RKO (cell line): ENCODE measurements at regions not wholly inside any gene's neighbourhood (a gene's known extent, or its start where the extent isn't known, plus 50 kb on each side); places are given as distances from the start of the nearest gene placed in this dataset.
"Not testable (repeated sequence)": the region's sequence is repeated elsewhere in the genome, so short reads cannot be mapped to it uniquely, and the experiment has no call there.

Source experiments
- DNase-seq: peaks from one replicate; pipeline ENCODE4 v3.0.0-alpha.2; 2016; ENCODE audit warnings: low spot score

DNA sequence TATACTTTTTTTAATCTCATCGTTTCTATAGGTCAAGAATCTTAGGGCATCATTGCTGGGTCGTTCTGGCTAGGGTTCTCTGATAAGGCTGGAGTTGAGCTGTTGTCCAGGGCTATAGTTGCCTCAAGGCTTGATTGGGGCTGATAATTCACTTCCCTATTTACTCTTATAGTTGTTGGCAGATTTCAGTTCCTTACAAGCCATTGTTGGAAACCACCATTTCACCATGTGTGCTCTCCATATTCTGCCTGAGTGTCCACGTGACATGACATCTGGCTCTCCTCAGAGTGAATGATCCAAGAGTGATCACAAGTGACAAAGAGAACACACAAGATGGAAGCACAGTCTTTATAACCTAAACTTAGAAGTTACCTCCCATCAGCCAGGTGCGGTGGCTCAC lies 852.2 kb downstream of the EFNA5 start:
- DNase-seq, result no peak

DNA sequence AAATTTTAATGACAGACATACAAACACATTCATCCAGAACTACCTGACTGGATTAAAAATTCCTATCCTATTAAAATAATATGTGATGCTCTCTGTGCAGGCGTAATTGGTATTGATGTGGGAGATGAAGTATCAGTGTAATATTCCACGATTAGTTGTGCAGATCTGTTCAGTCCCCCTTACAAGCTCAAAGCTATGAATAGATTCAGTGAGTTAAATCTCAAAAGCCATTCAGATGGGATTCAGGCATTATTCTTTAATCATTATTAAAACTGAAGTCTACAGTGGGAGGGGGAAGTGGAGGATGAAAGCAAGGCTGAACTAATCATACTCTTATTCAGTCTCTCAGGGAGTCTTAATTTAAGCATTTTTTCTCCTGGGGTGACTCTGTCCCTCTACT lies 855.8 kb downstream of the EFNA5 start:
- no peak for DNase-seq

DNA sequence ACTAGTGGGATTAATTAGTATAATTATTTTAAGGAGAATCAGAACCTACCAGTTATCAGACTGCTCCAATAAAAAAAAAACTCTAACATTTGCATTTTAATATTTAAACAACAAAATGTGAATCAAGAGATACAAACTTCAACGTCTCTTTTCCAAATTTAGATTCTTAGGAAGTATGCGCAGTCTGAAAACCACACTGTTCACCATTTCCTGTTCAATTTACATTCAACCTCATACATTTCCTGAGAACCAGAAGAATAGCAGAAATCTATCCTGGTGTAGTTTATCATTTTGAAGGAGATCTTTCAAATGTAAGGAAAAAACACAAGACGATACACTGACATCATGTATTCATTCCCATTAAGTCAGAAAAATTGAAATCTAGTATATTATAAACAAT lies 869.2 kb downstream of the EFNA5 start:
- DNase-seq, result no peak

DNA sequence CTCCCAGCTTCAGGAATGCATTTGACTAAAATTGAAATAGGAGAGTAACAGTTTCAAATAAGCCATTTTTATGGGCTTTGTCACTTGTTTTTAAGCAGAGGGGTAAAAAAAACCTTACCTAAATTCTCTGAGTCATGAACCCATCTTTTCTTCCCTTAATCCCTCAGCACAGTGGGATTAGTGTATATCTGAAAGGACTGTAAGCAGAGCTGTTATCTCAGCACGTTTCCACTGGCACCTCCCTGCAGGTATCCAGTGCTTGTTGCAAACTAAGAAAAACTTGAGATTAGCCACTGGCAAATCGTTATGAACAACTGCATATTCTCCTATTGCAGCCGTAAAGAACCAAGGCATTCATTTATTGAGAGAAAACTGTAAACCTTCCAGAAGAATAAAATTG lies 872.7 kb downstream of the EFNA5 start:
- no peak for DNase-seq

DNA sequence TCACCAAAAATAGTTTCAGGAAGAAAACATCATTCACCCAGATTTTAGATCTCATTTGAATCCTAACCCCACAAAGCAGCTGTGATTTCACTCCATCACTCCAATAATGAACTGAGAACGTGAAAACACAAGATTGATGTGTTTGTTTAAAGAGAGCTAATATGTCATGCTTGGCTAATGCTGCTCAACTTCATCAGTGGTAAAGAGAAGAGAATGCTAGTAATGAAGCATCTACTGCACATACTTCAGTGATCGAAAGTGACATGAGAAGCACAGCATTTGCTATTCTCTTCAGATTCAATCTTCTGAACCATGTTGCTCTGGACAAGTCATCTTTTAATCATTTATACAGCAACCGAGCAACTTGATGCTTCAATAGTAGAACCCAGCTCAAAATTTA lies 874.7 kb downstream of the EFNA5 start:
- no peak for DNase-seq

DNA sequence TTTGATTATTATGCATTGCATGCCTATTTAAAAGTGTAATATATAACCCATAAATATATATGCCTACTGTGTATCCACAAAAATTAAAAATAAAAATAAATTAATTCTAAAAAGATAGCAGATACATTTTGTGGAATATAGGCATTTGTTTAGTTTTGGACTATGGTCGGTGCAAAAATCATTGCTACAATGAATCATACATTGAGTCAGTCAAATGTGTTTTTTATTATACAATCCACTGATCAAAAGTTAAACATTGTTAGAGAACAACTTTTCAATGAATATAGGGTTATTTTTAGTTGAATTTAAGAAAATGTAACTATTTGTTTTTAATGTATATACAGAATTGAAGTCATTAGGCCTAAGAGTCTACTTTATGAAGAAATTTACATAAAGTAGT lies 885.9 kb downstream of the EFNA5 start:
- DNase-seq, result no peak

DNA sequence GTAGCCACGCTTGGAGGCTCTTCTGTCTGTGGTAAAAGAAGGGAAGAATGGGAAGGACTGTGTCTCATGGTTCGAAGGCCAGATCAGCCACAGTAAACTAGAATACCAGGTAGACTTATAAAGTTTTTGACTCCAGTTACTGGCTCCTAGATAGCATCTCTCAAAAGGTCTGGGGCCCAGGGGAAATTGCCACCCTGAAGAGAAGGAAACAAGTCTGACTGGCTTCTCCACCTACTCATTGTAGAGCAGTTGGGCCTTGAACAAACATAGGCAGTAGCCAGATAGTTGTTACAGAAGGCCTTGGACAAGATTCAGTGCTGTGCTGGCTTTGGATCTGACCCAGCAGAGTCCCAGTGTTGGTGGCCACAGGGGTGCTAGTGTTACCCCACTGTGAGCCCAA lies 890.4 kb downstream of the EFNA5 start:
- DNase-seq, result no peak

DNA sequence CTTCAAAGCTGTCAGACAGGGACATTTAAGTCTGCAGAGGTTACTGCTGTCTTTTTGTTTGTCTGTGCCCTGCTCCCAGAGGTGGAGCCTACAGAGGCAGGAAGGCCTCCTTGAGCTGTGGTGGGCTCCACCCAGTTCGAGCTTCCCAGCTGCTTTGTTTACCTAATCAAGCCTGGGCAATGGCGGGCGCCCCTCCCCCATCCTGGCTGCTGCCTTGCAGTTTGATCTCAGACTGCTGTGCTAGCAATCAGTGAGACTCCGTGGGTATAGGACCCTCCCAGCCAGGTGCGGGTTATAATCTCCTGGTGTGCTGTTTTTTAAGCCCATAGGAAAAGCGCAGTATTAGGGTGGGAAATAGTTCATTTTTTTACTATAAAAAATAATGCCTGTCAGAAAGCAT lies 894.2 kb downstream of the EFNA5 start:
- not testable (repeated sequence) for DNase-seq

DNA sequence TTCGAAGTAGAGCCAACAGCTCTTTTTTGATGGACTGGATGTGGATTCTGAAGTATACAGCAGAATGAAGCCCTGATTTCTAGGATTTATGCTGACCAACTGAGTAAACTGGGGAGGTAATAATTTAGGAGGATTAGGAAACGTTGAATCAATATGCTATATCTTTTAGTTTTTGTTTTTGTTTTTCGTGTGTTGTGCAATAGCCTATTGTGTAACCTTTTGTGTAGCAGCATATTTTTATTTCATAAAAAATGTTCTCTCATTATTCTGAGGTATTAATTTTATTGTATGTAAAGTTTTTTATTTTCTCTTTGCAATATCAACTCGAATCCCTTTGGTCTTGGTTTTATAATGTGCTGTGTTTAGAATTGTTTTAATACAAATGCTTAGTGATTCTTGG lies 902.3 kb downstream of the EFNA5 start:
- no peak for DNase-seq

DNA sequence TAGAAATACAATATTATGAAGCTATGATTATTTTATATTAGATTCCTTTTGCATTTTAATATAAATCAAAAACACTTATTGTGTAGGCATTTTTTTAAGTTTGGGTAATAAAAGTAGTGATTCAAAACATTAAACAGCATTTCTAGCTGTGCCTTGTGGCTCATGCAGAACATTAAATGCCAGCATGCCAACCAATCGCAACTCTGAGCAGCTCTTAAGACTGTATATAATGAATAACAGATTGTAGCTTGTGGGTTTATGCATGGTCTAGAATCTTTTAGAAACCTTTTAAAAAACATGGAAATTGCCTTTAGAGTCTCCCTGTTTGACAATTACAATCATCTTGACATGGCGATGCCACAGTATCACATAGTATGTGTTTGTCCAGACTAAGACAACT lies 903.8 kb downstream of the EFNA5 start:
- no peak for DNase-seq

DNA sequence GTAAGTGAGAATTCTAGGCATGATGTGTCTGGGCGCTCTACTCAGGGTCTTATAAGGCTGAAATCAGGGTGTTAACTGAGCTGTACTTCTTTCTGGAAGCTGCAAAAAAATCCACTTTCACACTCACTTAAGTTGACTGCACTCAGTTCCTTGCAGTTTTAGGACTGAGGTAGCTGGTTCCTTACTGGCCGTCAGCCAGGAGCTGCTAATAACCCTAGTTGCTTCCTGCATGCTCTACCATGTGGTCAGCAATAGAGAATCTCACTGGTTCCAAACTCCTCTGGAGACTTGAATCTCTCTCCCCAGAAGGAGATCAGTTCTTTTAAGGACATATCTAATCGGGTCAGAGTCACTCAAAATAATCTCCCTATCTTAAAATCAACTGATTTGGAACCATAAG lies 911.2 kb downstream of the EFNA5 start:
- DNase-seq, result no peak

DNA sequence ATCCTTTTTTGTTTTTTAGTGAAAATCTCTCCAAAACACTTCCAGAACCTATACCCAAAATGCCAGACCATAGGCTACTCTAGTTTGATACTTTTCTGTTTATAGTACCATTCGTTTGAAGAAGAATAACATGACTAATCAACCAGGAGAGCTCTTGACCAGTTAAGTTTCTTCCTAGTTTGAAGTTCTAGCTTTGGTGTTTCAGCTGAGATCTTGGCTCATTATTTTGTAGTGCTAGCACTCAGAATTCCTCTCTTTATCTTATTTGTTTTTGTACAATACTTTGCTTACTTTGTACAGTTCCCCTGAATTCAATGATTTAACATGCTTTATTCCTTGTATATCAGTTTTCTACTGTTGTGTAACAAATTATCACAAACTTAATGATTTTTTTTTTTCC lies 911.6 kb downstream of the EFNA5 start:
- no peak for DNase-seq

DNA sequence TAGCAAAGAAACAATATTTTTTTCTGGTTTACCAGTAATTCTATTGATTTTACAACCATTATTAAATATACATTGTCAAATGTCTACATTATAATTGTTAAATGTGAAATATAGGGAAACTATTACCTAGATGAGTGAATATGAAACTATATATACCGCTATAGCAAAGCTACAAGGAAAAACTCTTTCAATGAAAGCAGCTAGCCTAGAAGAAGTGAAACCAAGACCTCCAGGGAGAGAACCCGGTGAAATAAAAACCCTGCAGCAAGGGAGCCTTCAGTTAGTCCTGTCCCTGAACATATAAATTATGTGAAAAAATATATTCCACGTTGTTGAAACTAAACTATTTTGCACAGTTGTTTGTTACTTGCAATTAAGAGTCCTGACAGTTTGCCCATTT lies 913.1 kb downstream of the EFNA5 start:
- no peak for DNase-seq

DNA sequence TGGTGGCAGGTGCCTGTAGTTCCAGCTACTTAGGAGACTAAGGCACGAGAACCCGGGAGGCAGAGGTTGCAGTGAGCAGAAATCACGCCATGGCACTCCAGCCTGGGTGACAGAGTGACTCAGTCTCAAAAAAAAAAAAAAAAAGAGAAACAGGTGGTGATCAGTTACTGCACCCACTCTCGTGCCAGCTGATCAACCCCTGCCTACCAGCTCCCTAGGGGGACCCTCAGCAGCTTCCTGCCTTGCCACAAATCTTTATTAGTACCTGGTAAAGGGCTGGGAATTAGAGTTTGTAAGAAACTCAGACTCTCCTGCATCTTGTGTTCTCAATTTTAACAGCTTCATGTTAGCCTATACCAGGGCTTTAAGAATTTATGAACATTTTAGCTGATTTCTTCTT lies 914.9 kb downstream of the EFNA5 start:
- no peak for DNase-seq

DNA sequence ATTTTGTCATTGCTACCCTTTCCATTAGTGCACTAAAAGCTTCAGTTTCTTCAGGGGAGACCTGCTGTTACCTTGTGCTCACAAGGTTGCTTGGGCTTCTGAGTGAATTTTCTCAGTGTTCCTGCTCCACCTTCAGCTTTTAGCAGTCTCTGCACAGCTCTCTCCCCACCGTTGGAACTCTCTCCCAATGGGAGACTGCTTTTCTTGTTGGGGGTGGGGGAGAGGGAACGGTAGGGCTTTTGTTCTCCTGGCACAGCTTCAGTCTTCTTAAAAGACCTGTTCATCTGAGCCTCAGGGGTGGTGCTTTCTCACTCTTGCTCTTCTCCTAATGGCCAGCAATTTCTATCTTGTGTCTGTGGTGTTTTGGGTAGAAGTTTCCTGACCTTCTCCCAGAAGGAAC lies 915.7 kb downstream of the EFNA5 start:
- no peak for DNase-seq

DNA sequence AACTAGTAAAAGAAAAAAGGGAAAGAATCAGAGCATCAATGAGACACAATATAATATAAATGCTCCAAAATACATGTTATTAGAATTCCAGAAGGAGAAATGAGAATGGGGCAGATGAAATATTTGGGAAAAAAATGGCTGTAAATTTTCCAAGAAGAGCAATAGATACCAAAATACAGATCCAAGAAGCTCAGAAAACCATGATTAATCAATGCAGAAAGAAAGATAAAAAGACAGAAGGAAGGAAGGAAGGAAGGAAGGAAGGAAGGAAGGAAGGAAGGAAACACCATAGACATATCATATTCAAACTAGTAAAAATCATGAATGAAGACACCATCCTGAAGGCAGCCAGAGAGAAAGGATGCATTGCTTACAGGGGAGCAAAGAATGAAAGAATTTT lies 920.9 kb downstream of the EFNA5 start:
- DNase-seq, result no peak

DNA sequence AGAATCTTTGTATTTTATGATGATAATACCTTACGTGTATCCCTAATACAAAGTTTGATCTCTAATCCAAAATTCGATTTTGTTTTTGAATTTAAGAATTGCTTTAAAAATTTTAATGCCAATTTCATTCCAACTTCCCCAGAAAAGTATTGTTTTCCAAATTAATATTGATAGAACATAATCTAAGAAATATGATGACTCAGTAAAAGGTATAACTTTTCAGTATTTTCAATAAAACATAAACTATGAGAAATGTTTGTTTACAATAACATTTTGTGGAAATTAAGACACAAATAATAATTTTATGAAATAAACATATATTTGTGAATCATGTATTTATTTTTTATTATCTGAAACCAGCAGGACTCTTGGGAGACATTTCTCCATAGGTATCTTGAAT lies 931.6 kb downstream of the EFNA5 start:
- no peak for DNase-seq

DNA sequence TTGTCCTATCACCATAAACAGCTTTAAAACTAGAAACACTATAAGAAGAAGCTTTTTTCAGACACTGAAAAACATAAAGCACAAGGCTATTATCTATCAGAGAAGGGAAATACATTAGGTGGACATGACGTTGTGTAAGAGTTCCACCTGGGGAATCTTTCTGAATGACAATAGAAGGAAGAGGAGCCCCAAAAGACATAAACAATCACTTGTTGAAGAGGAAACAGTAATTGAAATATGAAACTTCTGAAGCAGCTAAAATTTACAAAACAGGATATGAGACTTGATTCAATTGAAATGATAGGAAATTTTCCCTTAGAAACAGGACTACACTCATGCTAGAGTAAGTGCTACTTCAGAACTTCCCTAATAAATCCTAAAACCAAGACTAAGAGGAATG lies 933.6 kb downstream of the EFNA5 start:
- no peak for DNase-seq

DNA sequence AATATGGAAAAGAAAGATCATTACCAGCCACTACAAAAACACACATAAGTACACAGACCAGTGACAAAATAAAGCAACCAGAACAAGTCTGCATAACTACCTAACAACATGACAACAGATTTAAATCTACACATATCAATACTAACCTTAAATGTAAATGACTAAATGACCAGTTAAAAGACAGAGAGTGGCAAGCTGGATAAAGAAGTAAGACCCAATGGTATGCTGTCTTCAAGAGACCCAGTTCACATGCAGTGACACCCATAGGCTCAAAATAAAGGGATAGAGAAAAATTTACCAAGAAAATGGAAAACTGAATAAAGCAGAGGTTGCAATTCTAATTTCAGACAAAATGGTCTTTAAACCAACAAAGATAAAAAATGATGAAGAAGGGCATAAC lies 938.1 kb downstream of the EFNA5 start:
- no peak for DNase-seq

DNA sequence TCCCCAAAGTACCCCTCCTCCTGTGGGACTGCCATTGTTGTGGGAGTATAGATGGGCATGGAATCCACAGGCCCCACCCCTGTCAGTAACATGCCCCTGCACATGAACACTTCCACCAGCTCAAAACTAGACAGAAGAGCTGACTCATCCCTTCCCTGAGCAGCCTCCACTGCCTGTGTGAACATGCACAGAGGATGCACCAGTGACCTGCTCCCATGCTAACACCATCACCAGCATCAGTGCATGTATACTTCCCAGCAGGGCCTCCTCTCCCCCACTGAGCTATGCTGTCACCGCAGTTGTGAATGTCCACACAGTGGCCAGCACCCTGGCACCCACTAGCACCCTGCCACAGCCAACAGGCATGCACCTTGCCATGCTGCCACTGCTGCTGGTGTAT lies 939.8 kb downstream of the EFNA5 start:
- DNase-seq, result no peak

DNA sequence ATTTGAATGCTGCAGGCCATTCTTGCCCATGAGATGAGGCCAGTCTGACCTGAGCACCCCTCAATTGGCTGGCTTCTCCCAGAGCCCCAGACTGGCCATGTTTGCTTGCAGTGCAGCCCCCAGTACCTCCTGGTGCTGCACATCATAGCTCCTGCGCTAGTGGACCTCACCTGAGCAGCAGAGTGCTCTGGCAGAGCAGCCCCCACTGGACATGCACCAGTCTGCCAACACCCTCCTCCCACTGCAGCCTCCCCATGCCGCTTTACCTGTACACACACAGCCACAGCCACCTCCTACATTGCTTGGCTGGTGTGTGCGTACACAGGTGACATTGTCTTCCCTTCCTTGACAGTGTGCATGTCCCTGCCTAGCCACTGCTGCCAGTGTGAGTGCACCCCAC lies 940.2 kb downstream of the EFNA5 start:
- DNase-seq, result no peak

DNA sequence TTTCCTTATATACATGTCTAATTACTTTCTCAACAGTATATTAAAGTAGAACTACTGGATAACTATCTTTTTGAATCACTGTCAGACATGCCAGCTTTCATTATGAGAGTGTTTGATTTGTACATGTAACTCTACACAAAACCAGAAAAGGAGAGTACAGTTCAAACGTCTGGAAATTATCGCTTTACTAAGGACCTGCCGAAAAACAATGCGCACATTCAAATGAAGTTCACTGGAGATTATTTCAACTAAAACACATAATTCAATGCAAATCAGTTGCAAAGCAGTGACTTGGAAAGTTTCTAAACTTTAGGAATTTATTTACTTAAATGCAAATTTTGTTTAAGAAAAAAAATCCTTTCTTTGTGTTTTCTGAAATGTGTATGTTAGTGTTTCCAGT lies 942.5 kb downstream of the EFNA5 start:
- no peak for DNase-seq

DNA sequence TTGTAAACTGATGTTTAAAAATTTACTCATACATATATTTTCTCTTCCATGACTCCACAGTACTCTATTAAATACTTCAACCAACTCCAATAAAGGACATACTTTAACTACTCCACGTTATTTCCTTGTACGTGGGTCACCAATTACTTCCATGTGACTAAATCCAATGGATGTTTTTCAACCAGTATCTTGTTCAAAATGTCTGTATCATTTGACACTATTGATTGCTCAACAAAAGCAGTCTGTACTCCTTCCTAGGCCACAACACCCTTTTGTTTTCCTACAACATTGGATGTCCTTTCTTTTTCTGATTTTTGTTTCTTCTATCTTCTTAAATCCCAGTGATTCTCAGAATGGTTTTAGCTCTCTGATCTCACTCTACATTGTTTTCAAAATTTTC lies 943.7 kb downstream of the EFNA5 start:
- DNase-seq, result no peak

DNA sequence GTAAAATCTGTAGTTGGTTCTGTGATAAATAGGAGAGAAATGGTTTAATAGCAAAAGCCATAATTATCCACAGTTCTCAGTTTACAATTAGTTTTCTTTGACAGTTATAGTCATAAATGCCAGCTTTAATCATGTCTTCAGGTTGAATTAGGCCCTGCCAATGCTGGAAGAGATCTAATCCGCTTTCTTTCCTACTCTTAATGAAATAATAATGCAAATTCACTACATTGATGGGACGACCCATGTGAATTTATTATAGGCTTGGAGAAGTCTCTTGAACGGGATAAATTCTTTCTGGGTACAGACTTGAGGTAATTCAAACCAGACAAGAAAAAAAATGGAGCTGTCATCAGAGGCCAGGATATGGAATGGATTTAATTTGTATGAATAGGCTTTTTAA lies 950.4 kb downstream of the EFNA5 start:
- DNase-seq, result no peak

DNA sequence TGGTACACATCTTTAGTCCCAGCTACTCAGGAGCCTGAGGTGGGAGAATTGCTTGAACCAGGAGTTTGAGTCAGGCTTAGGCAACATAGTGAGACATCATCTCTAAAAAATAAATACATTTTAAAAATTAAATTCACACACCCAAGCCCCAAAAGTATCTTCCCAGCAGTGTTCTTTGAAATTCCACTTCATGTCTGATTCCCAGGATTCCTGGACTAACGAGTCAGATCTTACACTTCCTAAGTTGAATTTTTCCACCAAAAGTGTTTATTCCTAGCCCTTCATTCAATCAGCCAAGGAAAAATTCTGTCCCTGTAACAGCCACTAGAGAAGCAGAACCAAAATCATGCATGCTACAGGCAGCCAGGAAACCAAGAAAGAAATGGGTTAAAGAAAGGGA lies 970.9 kb downstream of the EFNA5 start:
- DNase-seq, result no peak

DNA sequence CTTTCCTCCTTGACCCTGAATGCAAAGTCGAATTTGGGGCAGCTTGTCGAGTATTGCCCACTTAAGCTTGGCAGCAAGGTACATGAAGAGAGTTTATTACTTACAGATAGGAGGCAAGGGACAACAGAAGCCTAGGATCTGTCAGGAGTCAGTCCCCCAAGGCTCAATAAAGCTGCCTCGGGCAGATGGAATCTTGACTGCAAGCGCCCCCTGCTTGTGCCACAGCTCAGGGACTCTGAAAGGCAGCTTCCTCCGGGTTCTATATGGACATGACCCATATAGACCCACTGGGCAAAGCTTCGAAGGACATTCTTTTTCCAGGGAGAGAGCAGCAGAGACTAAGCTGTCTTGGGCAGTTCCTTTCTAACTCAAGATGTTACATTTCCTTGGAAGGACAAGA lies 971.5 kb downstream of the EFNA5 start:
- no peak for DNase-seq
